HepG2 (cell line): ENCODE measurements at regions not wholly inside any gene's neighbourhood (a gene's known extent, or its start where the extent isn't known, plus 50 kb on each side); places are given as distances from the start of the nearest gene placed in this dataset.

Source experiments
- ATAC-seq: fragments of 200-7000 bp; cut with Tn5 transposase; 3 replicates; pipeline ENCODE4 v1.9.1; 2020; ENCODE audit warnings: mild to moderate bottlenecking, moderate library complexity
- BruUV-seq: library from RNA; stranded (reverse); fragments of 400-500 nt; replicated peaks from 2 replicates; lab custom pipeline; 2021; lab: Mats Ljungman, UMichigan
- CTCF ChIA-PET: fragments of 300-600 bp; formaldehyde crosslinking; extraction: SDS; loops from one replicate; lab custom pipeline; 2021; ENCODE audit warnings: low total read pairs, inconsistent platforms, low intra/inter-chr PET ratio; lab: Yijun Ruan, JAX
- POLR2A ChIA-PET: fragments of 350-600 bp; sonication (Branson Sonifier 250); formaldehyde crosslinking; loops from one replicate; lab custom pipeline; 2020; ENCODE audit warnings: antibody characterized with exemption, inconsistent platforms; lab: Yijun Ruan, JAX
- DNase-seq: peaks from one replicate; pipeline ENCODE4 v3.0.0-alpha.2; 2015; ENCODE audit warnings: low spot score
- FAIRE-seq: peaks from 3 replicates; lab custom pipeline; 2011; peaks lifted over from hg19 to GRCh38; lab: Jason Lieb, UNC
- H2AFZ ChIP-seq: one replicate; pipeline ENCODE4 v1.6.1; 2011; ENCODE audit warnings: low read length, inconsistent platforms
- H3K27ac ChIP-seq: fragments of 300-600 bp; 3 replicates; pipeline ENCODE4 v1.8.0; 2011; ENCODE audit warnings: mixed run types, mild to moderate bottlenecking, mixed read lengths, low read length, inconsistent platforms; ENCODE audit not compliant: insufficient read depth; ENCODE audit errors: extremely low read length
- H3K27me3 ChIP-seq, 2 experiments: fragments of 200-600 bp in 1 of 2; 2 replicates in 1 of 2; 3 replicates in 1 of 2; pipeline versions ENCODE4 v1.6.0 to v1.8.0; 2011; ENCODE audit warnings: low read length in 2 of 2, mild to moderate bottlenecking in 2 of 2, moderate library complexity in 2 of 2, inconsistent platforms in 1 of 2; ENCODE audit not compliant: insufficient read depth in 2 of 2, control insufficient read depth in 1 of 2
- H3K36me3 ChIP-seq, 2 experiments: fragments of 200-600 bp in 1 of 2; replicated peaks in 1 of 2; 2 replicates in 1 of 2; 3 replicates in 1 of 2; pipeline versions ENCODE4 v1.5.1 to v1.8.0; 2011; ENCODE audit warnings: low read length in 2 of 2, inconsistent platforms in 1 of 2; ENCODE audit not compliant: insufficient read depth in 2 of 2, control insufficient read depth in 1 of 2
- H3K4me1 ChIP-seq: 2 replicates; pipeline ENCODE4 v1.5.1; 2012; ENCODE audit warnings: low read length, inconsistent platforms; ENCODE audit not compliant: insufficient read depth
- H3K4me2 ChIP-seq: 2 replicates; pipeline ENCODE4 v1.6.0; 2011; ENCODE audit warnings: low read depth, low read length, inconsistent platforms
- H3K4me3 ChIP-seq, 3 experiments: fragments of 200-600 bp in 1 of 3; sonication (generic), shearing (Covaris generic) in 1 of 3; replicated peaks in 1 of 3; 2 replicates each; pipeline ENCODE4 v1.5.1; 2011 to 2016; ENCODE audit warnings: low read length in 3 of 3, inconsistent platforms in 2 of 3, low read depth in 2 of 3, mild to moderate bottlenecking in 2 of 3, control low read depth in 1 of 3, mixed read lengths in 1 of 3; ENCODE audit not compliant: insufficient read depth in 1 of 3
- H3K79me2 ChIP-seq: one replicate; pipeline ENCODE4 v1.6.1; 2011; ENCODE audit warnings: low read length, inconsistent platforms; ENCODE audit not compliant: insufficient read depth
- H3K9ac ChIP-seq: 2 replicates; pipeline ENCODE4 v1.6.0; 2011; ENCODE audit warnings: mild to moderate bottlenecking, low read depth, low read length, inconsistent platforms; ENCODE audit not compliant: insufficient read depth
- H3K9me3 ChIP-seq: 2 replicates; pipeline ENCODE4 v1.5.1; 2012; ENCODE audit warnings: mild to moderate bottlenecking, low read length
- H4K20me1 ChIP-seq: 2 replicates; pipeline ENCODE4 v1.6.0; 2011; ENCODE audit warnings: inconsistent platforms, mild to moderate bottlenecking, low read length, moderate library complexity; ENCODE audit not compliant: insufficient read depth
- CCDC6 ChIP-seq: sonication (generic); formaldehyde crosslinking; IDR thresholded peaks from 2 replicates; pipeline ENCODE4 v1.8.1; 2022; ENCODE audit warnings: mild to moderate bottlenecking, missing genetic modification reagents, moderate library complexity
- JDP2 ChIP-seq: sonication (generic); formaldehyde crosslinking; IDR thresholded peaks from 2 replicates; pipeline ENCODE4 v1.8.1; 2022; ENCODE audit warnings: missing genetic modification reagents, borderline replicate concordance
- NCOA1 ChIP-seq: sonication (generic); formaldehyde crosslinking; IDR thresholded peaks from 2 replicates; pipeline ENCODE4 v1.9.0; 2021; ENCODE audit warnings: missing genetic modification reagents
- PLRG1 ChIP-seq: fragments of 450-650 bp; conservative IDR thresholded peaks from 2 replicates; pipeline ENCODE4 v1.6.1; 2016
- POGK ChIP-seq: sonication (generic); formaldehyde crosslinking; conservative IDR thresholded peaks from 2 replicates; pipeline ENCODE4 v1.8.0; 2022; ENCODE audit warnings: mild to moderate bottlenecking, moderate library complexity, missing genetic modification reagents
- RBFOX2 ChIP-seq: fragments of 200-400 bp; formaldehyde crosslinking; IDR thresholded peaks from 2 replicates; pipeline ENCODE4 v1.6.1; 2017; ENCODE audit warnings: low read depth, mild to moderate bottlenecking, low read length
- SP1 ChIP-seq, 2 experiments: fragments of 450-650 bp in 1 of 2; sonication (generic) in 1 of 2; formaldehyde crosslinking in 1 of 2; IDR thresholded peaks; 2 replicates each; pipeline versions ENCODE4 v1.4.0 to v1.6.1; 2016 to 2020; ENCODE audit warnings: missing genetic modification reagents in 1 of 2
- YEATS2 ChIP-seq: sonication (generic); formaldehyde crosslinking; IDR thresholded peaks from 2 replicates; pipeline ENCODE4 v1.4.0; 2020; ENCODE audit warnings: missing genetic modification reagents, borderline replicate concordance
- ZGPAT ChIP-seq: IDR thresholded peaks from 2 replicates; pipeline ENCODE4 v1.6.1; 2016; ENCODE audit warnings: mild to moderate bottlenecking
- ZNF138 ChIP-seq: sonication (generic); formaldehyde crosslinking; IDR thresholded peaks from 2 replicates; pipeline ENCODE4 v1.5.0; 2020; ENCODE audit warnings: mild to moderate bottlenecking, low read depth, missing genetic modification reagents
- ZNF564 ChIP-seq: sonication (generic); formaldehyde crosslinking; IDR thresholded peaks from 2 replicates; pipeline ENCODE4 v1.8.1; 2023; ENCODE audit warnings: mild to moderate bottlenecking, missing genetic modification reagents
- ZNF713 ChIP-seq: sonication (generic); formaldehyde crosslinking; IDR thresholded peaks from 2 replicates; pipeline ENCODE4 v1.4.0; 2020; ENCODE audit warnings: mild to moderate bottlenecking, missing genetic modification reagents
- ZSCAN20 ChIP-seq: sonication (generic); formaldehyde crosslinking; IDR thresholded peaks from 2 replicates; pipeline ENCODE4 v1.4.0; 2020; ENCODE audit warnings: missing genetic modification reagents, mild to moderate bottlenecking, borderline replicate concordance
- WGBS: methylation state at CpG from one replicate; pipeline ENCODE4 v1.1.6; 2017; ENCODE audit warnings: low lambda C conversion rate; 5-methylcytosine and 5-hydroxymethylcytosine counted together
- in situ Hi-C: cut with HindIII; loops from 2 replicates; pipeline ENCODE4 v1.10.0; 2017; ENCODE audit warnings: low pct_unique_long_range_greater_than_20kb; ENCODE audit not compliant: extremely low pct_ligation_motif_present
- intact Hi-C: fragments of 100-400 bp; cut with micrococcal nuclease; formaldehyde crosslinking; loops from one replicate; pipeline ENCODE4 v1.10.0; 2022; ENCODE audit not compliant: unreplicated experiment

- Histone ChIP-seq H3K9ac (no peak overlapping the region), H3K4me3 (no peak overlapping the region), H3K27me3 (no peaks in the 10 kb centered on the region), H3K79me2 (no peaks in the 10 kb centered on the region), H2AFZ (no peak overlapping the region), H3K9me3 (no peaks in the 10 kb centered on the region), H3K27ac (no peak overlapping the region), H3K4me1 (no peaks in the 10 kb centered on the region), H4K20me1 (no peaks in the 10 kb centered on the region), H3K36me3 (no peaks in the 10 kb centered on the region), H3K4me2 (no peak overlapping the region)
- intact Hi-C loops, result no loop called here
- DNase-seq (no peak), FAIRE-seq (no peak)
- no TSS peak for BruUV-seq
- POLR2A ChIA-PET, result no interaction called here
- TF ChIP-seq RBFOX2 (no peak), POGK (CRISPR knock-in tag) (no peak), ZGPAT (CRISPR knock-in tag) (no peak), ZNF713 (CRISPR knock-in tag) (no peak), ZSCAN20 (no peak), ZNF138 (CRISPR knock-in tag) (no peak), SP1 (IDR thresholded peaks at IDR 0.05) (no peak), SP1 (CRISPR knock-in tag; IDR thresholded peaks at IDR 0.05) (no peak), JDP2 (no peak), ZNF564 (CRISPR knock-in tag) (no peak), PLRG1 (no peak), NCOA1 (CRISPR knock-in tag) (no peak), CCDC6 (CRISPR knock-in tag) (no peak), YEATS2 (CRISPR knock-in tag) (no peak)
- TF ChIP-seq, all 625 proteins: peak for 0
- ATAC-seq, result no peak
- CTCF ChIA-PET, result no interaction called here
- in situ Hi-C loops, result no loop called here
- WGBS, result 41% methylated on average over 4 of the region's 4 CpGs
Measured at GRCh38 chr2:145685383-145686050, 1165.6 kb upstream of the ZEB2 start.
